ENCODE measurements at regions not wholly inside any gene's neighbourhood (a gene's known extent, or its start where the extent isn't known, plus 50 kb on each side); places are given as distances from the start of the nearest gene placed in this dataset.

GRCh38 chr22:49565516-49565855 is 262.2 kb downstream of the BRD1 start:
- TF ChIP-seq CTCF (IDR thresholded peaks at IDR 0.05) (no peak), POLR2AphosphoS5 (IDR thresholded peaks at IDR 0.05) (no peak)
